ENCODE measurements at regions not wholly inside any gene's neighbourhood (a gene's known extent, or its start where the extent isn't known, plus 50 kb on each side); places are given as distances from the start of the nearest gene placed in this dataset.

DNA sequence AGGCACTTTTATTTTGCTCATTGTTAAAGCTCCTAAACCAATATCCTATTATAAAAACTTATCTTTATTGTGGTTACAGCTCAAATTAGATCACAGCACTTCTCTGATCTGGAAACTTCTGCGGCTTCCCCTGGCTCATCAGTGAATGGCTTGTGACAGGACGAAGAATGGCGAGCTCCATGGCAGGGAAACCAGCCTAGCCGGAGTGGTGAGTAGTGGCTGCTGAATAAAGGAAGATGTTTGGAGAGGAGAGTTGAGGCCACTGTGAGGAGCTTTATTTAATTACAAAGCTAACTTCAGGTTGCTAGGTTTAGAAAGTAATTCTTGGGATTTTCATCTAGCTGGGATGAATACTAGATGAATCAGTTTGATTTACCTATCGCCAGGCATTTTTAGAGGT, 213.5 kb downstream of the CYRIA start:
- H3K36me3 ChIP-seq (ENCODE audit: control insufficient read depth in 4 of 4, insufficient read depth in 3 of 4, low read depth in 1 of 4, low read length in 3 of 4), result no peaks in the 10 kb centered on the region
- WGBS, result 92% methylated on average over 5 of the region's 5 CpGs

DNA sequence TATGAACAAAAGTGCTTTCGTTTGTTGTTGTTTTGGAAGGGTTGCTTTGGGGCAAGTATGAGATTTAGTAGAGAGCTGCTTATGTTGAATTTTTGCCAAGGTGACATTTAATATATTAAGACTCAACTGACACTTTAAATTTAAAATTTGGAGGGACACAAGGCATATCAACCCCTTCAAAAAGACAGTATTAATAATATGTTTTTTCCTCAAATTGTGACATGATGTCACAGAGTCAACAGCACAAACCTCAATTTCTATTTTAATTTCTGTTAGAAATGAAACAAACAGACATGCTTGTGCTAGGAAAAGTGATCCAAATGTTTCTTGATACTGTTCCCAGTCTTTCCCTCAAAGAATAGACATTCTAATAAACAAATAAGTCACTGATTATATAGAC, 218.9 kb downstream of the CYRIA start:
- no peaks in the 10 kb centered on the region for H3K9me3 ChIP-seq (ENCODE audit: control insufficient read depth in 4 of 4, low read length in 3 of 4)
- H3K4me3 ChIP-seq (ENCODE audit: low read depth in 1 of 3, low read length in 3 of 3), result no peak overlapping the region
- WGBS, result 89% methylated on average over 1 of the region's 1 CpG
- no peak overlapping the region for H3K9ac ChIP-seq (ENCODE audit: low read depth in 1 of 2, low read length in 2 of 2)
- no peak overlapping the region for H3K27ac ChIP-seq (ENCODE audit: low read depth in 1 of 2, low read length in 2 of 2)
- TF ChIP-seq, protein P1, sequence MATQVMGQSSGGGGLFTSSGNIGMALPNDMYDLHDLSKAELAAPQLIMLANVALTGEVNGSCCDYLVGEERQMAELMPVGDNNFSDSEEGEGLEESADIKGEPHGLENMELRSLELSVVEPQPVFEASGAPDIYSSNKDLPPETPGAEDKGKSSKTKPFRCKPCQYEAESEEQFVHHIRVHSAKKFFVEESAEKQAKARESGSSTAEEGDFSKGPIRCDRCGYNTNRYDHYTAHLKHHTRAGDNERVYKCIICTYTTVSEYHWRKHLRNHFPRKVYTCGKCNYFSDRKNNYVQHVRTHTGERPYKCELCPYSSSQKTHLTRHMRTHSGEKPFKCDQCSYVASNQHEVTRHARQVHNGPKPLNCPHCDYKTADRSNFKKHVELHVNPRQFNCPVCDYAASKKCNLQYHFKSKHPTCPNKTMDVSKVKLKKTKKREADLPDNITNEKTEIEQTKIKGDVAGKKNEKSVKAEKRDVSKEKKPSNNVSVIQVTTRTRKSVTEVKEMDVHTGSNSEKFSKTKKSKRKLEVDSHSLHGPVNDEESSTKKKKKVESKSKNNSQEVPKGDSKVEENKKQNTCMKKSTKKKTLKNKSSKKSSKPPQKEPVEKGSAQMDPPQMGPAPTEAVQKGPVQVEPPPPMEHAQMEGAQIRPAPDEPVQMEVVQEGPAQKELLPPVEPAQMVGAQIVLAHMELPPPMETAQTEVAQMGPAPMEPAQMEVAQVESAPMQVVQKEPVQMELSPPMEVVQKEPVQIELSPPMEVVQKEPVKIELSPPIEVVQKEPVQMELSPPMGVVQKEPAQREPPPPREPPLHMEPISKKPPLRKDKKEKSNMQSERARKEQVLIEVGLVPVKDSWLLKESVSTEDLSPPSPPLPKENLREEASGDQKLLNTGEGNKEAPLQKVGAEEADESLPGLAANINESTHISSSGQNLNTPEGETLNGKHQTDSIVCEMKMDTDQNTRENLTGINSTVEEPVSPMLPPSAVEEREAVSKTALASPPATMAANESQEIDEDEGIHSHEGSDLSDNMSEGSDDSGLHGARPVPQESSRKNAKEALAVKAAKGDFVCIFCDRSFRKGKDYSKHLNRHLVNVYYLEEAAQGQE (IDR thresholded peaks at IDR 0.05), result no peak
- no peak for TF ChIP-seq NR2F2 (IDR thresholded peaks at IDR 0.05)
- TF ChIP-seq RXRA (IDR thresholded peaks at IDR 0.05), result no peak
- TF ChIP-seq YY1 (IDR thresholded peaks at IDR 0.05), result no peak
- H3K4me1 ChIP-seq (ENCODE audit: control insufficient read depth in 4 of 4, insufficient read depth in 4 of 4, low read length in 3 of 4), result no peaks in the 10 kb centered on the region
- DNase-seq (ENCODE audit: low spot score), result no peak
- H3K27me3 ChIP-seq (ENCODE audit: control insufficient read depth in 4 of 4, insufficient read depth in 4 of 4, low read length in 3 of 4), result no peaks in the 10 kb centered on the region
- no peaks in the 10 kb centered on the region for H3K36me3 ChIP-seq (ENCODE audit: control insufficient read depth in 4 of 4, insufficient read depth in 3 of 4, low read depth in 1 of 4, low read length in 3 of 4)

More for the DNA sequence above, 213.5 kb downstream of the CYRIA start:
- no peak for TF ChIP-seq HNF4A (conservative IDR thresholded peaks at IDR 0.05)
- no peak for TF ChIP-seq JUND (IDR thresholded peaks at IDR 0.05)
- TF ChIP-seq, protein P2, sequence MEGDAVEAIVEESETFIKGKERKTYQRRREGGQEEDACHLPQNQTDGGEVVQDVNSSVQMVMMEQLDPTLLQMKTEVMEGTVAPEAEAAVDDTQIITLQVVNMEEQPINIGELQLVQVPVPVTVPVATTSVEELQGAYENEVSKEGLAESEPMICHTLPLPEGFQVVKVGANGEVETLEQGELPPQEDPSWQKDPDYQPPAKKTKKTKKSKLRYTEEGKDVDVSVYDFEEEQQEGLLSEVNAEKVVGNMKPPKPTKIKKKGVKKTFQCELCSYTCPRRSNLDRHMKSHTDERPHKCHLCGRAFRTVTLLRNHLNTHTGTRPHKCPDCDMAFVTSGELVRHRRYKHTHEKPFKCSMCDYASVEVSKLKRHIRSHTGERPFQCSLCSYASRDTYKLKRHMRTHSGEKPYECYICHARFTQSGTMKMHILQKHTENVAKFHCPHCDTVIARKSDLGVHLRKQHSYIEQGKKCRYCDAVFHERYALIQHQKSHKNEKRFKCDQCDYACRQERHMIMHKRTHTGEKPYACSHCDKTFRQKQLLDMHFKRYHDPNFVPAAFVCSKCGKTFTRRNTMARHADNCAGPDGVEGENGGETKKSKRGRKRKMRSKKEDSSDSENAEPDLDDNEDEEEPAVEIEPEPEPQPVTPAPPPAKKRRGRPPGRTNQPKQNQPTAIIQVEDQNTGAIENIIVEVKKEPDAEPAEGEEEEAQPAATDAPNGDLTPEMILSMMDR (IDR thresholded peaks at IDR 0.05; ENCODE audit: low read depth, low read length, missing input control), result no peak
- Histone ChIP-seq H3K9me3 (ENCODE audit: control insufficient read depth in 4 of 4, low read length in 3 of 4) (no peaks in the 10 kb centered on the region), H3K27ac (ENCODE audit: low read depth in 1 of 2, low read length in 2 of 2) (no peak overlapping the region), H3K9ac (ENCODE audit: low read depth in 1 of 2, low read length in 2 of 2) (no peak overlapping the region), H3K4me3 (ENCODE audit: low read depth in 1 of 3, low read length in 3 of 3) (no peak overlapping the region), H3K27me3 (ENCODE audit: control insufficient read depth in 4 of 4, insufficient read depth in 4 of 4, low read length in 3 of 4) (no peaks in the 10 kb centered on the region), H3K4me1 (ENCODE audit: control insufficient read depth in 4 of 4, insufficient read depth in 4 of 4, low read length in 3 of 4) (no peaks in the 10 kb centered on the region)
- no peak for DNase-seq (ENCODE audit: low spot score)

DNA sequence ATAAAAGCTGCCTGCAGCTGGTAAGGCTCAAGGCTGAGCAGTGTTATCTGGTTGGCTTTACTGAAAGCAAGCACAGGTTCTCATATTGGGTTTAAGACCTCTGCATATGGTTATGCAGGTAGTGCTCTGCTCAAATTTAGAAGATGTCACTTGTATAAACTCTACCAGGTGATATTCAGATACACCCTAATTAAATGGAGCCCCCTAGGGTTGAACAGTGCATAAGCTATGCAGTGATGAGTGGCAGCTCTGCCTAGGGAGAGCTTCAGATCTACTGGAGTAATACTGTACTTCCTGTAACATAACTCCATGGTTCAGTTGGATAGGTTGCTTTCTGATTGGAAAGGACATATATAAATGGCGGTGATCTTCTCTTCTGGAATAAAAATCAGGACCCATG, 222.7 kb downstream of the CYRIA start:
- 95% methylated on average over 1 of the region's 1 CpG for WGBS
- H3K27me3 ChIP-seq (ENCODE audit: control insufficient read depth in 4 of 4, insufficient read depth in 4 of 4, low read length in 3 of 4), result no peaks in the 10 kb centered on the region
- H3K4me3 ChIP-seq (ENCODE audit: low read depth in 1 of 3, low read length in 3 of 3), result no peak overlapping the region
- no peak for TF ChIP-seq RAD21 (IDR thresholded peaks at IDR 0.05)
- no peak for TF ChIP-seq FOXA2 (IDR thresholded peaks at IDR 0.05)
- TF ChIP-seq, protein P1 (IDR thresholded peaks at IDR 0.05), result no peak
- no peak for TF ChIP-seq EGR1 (IDR thresholded peaks at IDR 0.05; ENCODE audit: low read depth in 2 of 2)
- TF ChIP-seq YY1 (IDR thresholded peaks at IDR 0.05), result no peak
- TF ChIP-seq RXRA (IDR thresholded peaks at IDR 0.05), result no peak
- no peak for TF ChIP-seq SP1 (IDR thresholded peaks at IDR 0.05)
- TF ChIP-seq NR2F2 (IDR thresholded peaks at IDR 0.05), result no peak
- TF ChIP-seq TAF1 (conservative IDR thresholded peaks at IDR 0.05), result no peak
- TF ChIP-seq, protein P3, sequence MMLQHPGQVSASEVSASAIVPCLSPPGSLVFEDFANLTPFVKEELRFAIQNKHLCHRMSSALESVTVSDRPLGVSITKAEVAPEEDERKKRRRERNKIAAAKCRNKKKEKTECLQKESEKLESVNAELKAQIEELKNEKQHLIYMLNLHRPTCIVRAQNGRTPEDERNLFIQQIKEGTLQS (IDR thresholded peaks at IDR 0.05), result no peak
- TF ChIP-seq, protein P4, sequence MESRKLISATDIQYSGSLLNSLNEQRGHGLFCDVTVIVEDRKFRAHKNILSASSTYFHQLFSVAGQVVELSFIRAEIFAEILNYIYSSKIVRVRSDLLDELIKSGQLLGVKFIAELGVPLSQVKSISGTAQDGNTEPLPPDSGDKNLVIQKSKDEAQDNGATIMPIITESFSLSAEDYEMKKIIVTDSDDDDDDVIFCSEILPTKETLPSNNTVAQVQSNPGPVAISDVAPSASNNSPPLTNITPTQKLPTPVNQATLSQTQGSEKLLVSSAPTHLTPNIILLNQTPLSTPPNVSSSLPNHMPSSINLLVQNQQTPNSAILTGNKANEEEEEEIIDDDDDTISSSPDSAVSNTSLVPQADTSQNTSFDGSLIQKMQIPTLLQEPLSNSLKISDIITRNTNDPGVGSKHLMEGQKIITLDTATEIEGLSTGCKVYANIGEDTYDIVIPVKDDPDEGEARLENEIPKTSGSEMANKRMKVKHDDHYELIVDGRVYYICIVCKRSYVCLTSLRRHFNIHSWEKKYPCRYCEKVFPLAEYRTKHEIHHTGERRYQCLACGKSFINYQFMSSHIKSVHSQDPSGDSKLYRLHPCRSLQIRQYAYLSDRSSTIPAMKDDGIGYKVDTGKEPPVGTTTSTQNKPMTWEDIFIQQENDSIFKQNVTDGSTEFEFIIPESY (IDR thresholded peaks at IDR 0.05), result no peak
- no peak for TF ChIP-seq HNF4A (conservative IDR thresholded peaks at IDR 0.05)
- no peak for DNase-seq (ENCODE audit: low spot score)
- H3K4me1 ChIP-seq (ENCODE audit: control insufficient read depth in 4 of 4, insufficient read depth in 4 of 4, low read length in 3 of 4), result no peaks in the 10 kb centered on the region
- no peak overlapping the region for H3K9ac ChIP-seq (ENCODE audit: low read depth in 1 of 2, low read length in 2 of 2)
- H3K36me3 ChIP-seq (ENCODE audit: control insufficient read depth in 4 of 4, insufficient read depth in 3 of 4, low read depth in 1 of 4, low read length in 3 of 4), result no peaks in the 10 kb centered on the region
- no peaks in the 10 kb centered on the region for H3K9me3 ChIP-seq (ENCODE audit: control insufficient read depth in 4 of 4, low read length in 3 of 4)
- no peak overlapping the region for H3K27ac ChIP-seq (ENCODE audit: low read depth in 1 of 2, low read length in 2 of 2)
